ENCODE measurements at regions not wholly inside any gene's neighbourhood (a gene's known extent, or its start where the extent isn't known, plus 50 kb on each side); places are given as distances from the start of the nearest gene placed in this dataset.

DNA sequence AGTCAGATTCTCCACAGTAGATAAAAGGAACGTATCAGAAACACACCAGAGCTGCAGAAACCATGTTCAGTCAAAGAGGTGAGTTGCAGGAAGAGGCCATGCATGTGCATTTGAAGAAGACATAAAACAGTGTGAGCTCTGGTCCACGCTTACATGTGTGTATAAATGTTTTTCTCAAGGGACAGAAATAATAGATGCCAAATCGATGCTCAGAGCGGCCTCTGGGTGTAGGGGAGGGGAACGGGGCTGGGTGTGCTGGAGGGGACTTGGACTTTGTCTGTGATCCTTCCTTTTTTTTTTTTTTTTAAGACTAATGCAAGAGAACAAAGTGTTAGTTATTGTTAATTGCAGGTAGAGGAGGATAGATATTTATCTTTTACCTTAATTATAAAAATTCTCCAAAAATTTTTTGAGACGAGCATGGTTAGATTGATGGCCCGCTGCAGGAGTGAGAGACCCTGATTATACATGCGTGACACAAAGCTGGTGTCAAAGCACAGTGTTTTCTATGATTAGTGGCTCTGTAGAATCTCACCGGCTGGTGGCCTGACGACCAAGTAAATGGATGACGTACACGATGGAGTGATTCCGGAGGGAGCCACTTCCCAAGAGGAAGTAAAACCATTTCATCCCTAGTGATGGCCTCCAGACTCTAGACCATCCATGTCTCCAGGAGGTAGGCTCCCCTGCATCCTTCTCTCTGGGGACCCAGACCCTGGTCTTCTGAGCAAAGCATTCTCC lies 240.2 kb downstream of the ENGASE start:
- no peak for DNase-seq (ENCODE audit: low read depth)
- no peak overlapping the region for H3K4me3 ChIP-seq (ENCODE audit: low read depth, low read length)
- TF ChIP-seq, protein P1, sequence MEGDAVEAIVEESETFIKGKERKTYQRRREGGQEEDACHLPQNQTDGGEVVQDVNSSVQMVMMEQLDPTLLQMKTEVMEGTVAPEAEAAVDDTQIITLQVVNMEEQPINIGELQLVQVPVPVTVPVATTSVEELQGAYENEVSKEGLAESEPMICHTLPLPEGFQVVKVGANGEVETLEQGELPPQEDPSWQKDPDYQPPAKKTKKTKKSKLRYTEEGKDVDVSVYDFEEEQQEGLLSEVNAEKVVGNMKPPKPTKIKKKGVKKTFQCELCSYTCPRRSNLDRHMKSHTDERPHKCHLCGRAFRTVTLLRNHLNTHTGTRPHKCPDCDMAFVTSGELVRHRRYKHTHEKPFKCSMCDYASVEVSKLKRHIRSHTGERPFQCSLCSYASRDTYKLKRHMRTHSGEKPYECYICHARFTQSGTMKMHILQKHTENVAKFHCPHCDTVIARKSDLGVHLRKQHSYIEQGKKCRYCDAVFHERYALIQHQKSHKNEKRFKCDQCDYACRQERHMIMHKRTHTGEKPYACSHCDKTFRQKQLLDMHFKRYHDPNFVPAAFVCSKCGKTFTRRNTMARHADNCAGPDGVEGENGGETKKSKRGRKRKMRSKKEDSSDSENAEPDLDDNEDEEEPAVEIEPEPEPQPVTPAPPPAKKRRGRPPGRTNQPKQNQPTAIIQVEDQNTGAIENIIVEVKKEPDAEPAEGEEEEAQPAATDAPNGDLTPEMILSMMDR (IDR thresholded peaks at IDR 0.05; ENCODE audit: low read depth, low read length), result no peak

DNA sequence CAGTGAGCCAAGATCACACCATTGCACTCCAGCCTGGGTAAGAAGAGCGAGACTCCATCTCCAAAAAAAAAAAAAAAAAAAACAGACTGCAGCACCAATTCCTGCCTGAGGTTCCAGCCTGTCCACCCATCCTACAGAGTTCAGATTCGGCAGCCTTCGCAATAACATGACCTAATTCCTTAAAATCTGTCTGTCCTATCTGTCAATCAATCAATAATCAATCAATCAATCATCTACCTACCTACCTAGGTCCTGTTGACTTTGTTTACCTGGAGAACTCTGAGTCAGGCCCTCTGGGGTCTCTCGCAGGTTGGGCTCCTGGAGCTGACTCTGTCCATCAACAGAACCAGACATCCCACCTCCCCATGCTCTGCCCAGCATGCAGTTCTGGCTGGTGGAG lies 236.7 kb downstream of the ENGASE start:
- no peak for DNase-seq (ENCODE audit: low read depth)
- no peak overlapping the region for H3K4me3 ChIP-seq (ENCODE audit: low read depth, low read length)
- TF ChIP-seq, protein P2, sequence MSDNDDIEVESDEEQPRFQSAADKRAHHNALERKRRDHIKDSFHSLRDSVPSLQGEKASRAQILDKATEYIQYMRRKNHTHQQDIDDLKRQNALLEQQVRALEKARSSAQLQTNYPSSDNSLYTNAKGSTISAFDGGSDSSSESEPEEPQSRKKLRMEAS (IDR thresholded peaks at IDR 0.05; ENCODE audit: low read depth, low read length), result no peak
- no peak for TF ChIP-seq POLR2A (IDR thresholded peaks at IDR 0.05; ENCODE audit: extremely low read depth, insufficient read length)
- TF ChIP-seq, protein P1 (IDR thresholded peaks at IDR 0.05; ENCODE audit: low read depth, low read length), result no peak
- TF ChIP-seq MYC (IDR thresholded peaks at IDR 0.05; ENCODE audit: low read depth, low read length), result no peak

DNA sequence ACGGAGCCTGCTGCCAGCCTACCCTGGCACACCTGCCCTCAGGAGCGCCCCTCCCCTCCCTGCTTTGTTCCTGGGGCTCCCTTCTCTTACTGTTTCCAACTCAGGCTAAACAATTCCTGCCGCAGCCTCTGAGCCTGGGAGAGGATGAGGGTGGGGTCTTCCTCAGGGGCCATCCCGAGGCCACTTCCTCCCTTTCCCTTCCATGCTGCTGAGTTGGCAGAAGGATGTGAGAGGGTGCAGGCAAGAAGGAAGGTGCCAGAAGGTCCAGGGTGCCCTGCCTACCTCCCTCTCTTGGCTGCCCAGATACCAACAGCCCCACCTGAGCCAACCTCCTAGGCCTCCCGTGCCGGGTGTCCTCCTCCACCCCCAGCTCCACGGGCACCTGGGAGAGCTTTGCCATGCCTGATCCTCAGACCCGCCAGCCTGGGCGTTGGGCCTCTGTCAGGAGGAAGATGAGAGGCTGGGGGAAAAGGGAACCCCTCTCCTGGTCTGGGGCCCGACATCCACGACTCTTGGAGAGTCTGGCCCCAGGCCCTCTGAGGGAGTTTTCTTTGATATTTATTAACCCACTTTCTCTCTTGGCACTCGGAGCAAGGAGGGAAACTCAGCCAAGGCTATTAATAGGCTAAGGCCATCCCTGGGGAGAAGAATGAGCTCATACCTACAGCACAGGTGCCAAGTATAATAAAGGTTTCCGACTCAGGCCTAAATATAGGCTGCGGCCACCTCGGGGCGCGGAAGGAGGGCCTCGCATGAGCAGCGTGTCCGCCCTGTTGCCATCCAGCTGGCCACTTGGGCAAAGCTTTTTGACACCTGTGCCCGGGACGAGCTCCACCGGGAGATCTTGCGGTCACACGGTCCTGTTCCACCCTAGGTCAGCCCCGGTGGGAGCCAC lies 232.0 kb downstream of the ENGASE start:
- no peak for DNase-seq (ENCODE audit: low read depth)
- TF ChIP-seq, protein P1 (IDR thresholded peaks at IDR 0.05; ENCODE audit: low read depth, low read length), result no peak
- TF ChIP-seq, protein P2 (IDR thresholded peaks at IDR 0.05; ENCODE audit: low read depth, low read length), result no peak

DNA sequence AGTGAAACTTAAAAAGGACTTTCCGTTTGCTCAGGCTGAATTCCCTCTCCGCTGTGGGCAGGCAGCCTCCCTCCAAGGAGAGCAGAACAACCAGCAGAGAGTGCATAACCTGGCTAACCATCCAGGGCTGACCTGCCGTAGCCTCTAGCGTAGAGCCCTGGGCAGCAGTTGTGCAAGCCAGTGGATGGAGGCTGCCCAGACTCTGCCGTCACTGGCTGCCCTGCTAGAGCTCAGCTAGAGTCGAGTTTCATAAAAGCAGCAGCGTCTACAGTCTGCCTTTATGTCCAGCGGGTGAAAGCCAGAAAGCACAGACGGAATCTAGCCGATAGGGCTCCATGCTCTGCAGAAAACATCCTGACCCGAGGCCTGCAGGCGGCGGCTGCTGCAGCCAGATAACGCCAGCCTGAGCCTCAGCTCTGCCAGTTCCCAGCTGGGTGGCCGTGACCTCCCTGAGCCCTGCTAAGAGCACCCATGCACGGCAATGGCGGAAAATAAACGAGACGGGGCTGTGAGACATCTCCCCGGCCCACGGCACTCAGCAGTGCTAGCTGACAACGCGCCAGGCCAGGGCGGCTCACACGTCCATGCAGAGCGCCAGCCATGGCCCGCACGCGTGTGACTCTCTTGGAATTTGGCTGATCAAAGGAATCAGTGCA lies 231.3 kb downstream of the ENGASE start:
- TF ChIP-seq, protein P1 (IDR thresholded peaks at IDR 0.05; ENCODE audit: low read depth, low read length), result no peak
- no peak for TF ChIP-seq POLR2A (IDR thresholded peaks at IDR 0.05; ENCODE audit: extremely low read depth, insufficient read length)
- TF ChIP-seq MYC (IDR thresholded peaks at IDR 0.05; ENCODE audit: low read depth, low read length), result no peak
- TF ChIP-seq, protein P2 (IDR thresholded peaks at IDR 0.05; ENCODE audit: low read depth, low read length), result no peak
- H3K4me3 ChIP-seq (ENCODE audit: low read depth, low read length), result no peak overlapping the region

More for the DNA sequence above, 232.0 kb downstream of the ENGASE start:
- H3K4me3 ChIP-seq (ENCODE audit: low read depth, low read length), result no peak overlapping the region

DNA sequence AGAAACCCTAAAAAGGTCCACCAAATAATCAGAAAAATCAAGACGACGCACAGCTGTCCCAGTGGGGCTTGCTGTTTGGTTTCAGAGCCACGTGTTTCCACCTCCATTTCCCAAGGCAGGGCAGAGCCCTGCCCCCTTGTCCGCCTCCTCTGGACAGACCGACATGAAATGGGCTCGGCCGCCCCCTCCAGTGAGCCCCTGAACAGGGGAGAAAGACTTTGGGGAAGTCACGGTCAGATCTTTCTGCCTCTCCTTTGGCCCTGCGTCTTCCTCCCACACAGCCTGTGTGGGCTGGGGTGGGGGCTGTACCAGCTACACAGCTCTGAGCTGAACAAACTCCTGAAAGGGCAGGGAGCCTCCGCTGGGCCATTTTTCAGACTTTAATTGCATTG lies 230.7 kb downstream of the ENGASE start:
- H3K4me3 ChIP-seq (ENCODE audit: low read depth, low read length), result no peak overlapping the region
- no peak for TF ChIP-seq POLR2A (IDR thresholded peaks at IDR 0.05; ENCODE audit: extremely low read depth, insufficient read length)
- TF ChIP-seq MYC (IDR thresholded peaks at IDR 0.05; ENCODE audit: low read depth, low read length), result no peak
- TF ChIP-seq, protein P1 (IDR thresholded peaks at IDR 0.05; ENCODE audit: low read depth, low read length), result no peak
- TF ChIP-seq, protein P2 (IDR thresholded peaks at IDR 0.05; ENCODE audit: low read depth, low read length), result no peak
- no peak for DNase-seq (ENCODE audit: low read depth)

More for the DNA sequence above, 231.3 kb downstream of the ENGASE start:
- DNase-seq (ENCODE audit: low read depth), result no peak
